ENCODE measurements at regions not wholly inside any gene's neighbourhood (a gene's known extent, or its start where the extent isn't known, plus 50 kb on each side); places are given as distances from the start of the nearest gene placed in this dataset.

DNA sequence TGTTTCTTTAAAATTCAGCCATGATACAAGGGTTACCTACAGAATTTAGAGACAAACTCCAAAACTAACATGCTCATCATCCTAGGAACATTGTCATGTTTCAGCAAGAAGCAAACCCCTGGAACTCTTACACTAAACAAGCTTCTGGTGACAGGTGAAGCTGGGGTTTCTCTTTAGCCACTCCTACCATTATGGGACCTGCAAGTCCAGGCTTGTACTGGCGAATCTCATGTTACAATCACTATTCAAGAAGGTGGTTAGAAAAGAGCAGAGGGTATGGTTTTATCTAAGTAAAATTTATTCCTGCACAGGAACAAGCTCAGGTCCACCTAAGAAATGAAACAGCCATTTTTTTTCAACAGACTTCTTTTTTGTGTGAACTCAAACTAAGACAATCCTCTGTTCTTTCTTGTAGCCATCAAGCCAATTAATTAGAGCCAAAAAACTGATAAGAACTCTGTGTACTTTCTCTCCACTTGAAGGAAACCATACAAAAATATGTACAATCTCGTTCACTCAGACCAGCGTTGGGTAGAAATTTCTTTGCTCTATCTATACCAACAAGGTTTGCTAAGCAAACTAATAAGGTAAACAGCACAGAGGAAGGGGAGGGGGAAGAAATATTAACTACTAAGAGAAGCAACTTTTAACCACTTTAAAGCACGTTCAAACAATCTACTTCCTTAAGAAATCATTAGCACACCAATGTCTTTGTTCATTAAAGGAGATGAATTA lies 63.3 kb upstream of the NEDD4L start:
- Histone ChIP-seq H3K27me3 (ENCODE audit: control insufficient read depth in 2 of 2, insufficient read depth in 2 of 2, low read length in 2 of 2) (no peaks in the 10 kb centered on the region), H3K4me3 (replicated peaks in 1 of 3; ENCODE audit: low read depth in 2 of 3, low read length in 3 of 3) (no peak overlapping the region), H4K20me1 (ENCODE audit: insufficient read depth, low read length) (no peaks in the 10 kb centered on the region), H3K4me2 (replicated peaks; ENCODE audit: extremely low read depth, low read length, poor library complexity, severe bottlenecking) (no peak overlapping the region), H2AFZ (ENCODE audit: insufficient read depth, low read depth, low read length, poor library complexity, severe bottlenecking) (no peak overlapping the region), H3K27ac (ENCODE audit: low read depth in 1 of 2, low read length in 2 of 2) (no peak overlapping the region), H3K9ac (ENCODE audit: insufficient read depth, low read length, poor library complexity, severe bottlenecking) (no peak overlapping the region), H3K4me1 (ENCODE audit: control insufficient read depth in 1 of 2, insufficient read depth in 2 of 2, low read length in 2 of 2) (peaks cover 3 to 8% of the 10 kb centered on the region in 2 donors), H3K79me2 (ENCODE audit: insufficient read depth, low read length) (no peaks in the 10 kb centered on the region), H3K9me3 (replicated peaks in 1 of 2; ENCODE audit: control insufficient read depth in 1 of 2, insufficient read depth in 1 of 2, low read length in 2 of 2) (no peaks in the 10 kb centered on the region), H3K36me3 (replicated peaks in 1 of 2; ENCODE audit: control insufficient read depth in 1 of 2, insufficient read depth in 2 of 2, low read length in 2 of 2) (no peaks in the 10 kb centered on the region)
- no peak for DNase-seq
- H3K27me3 Mint-ChIP-seq (ENCODE audit: low read depth in 3 of 3), result peaks cover 0 to 3% (median 1%) of the 10 kb centered on the region in 3 donors
- WGBS (ENCODE audit: insufficient coverage), result no CpG with 5 or more reads among the region's 4 CpGs
- peaks cover 0 to 2% (median 0%) of the 10 kb centered on the region in 7 donors for H3K9me3 Mint-ChIP-seq
- H3K4me1 Mint-ChIP-seq, result peaks cover 6% of the 10 kb centered on the region
- intact Hi-C loops (cut with micrococcal nuclease), result no loop called here
- H3K4me3 Mint-ChIP-seq, result no peak overlapping the region
- no peaks in the 10 kb centered on the region for H3K36me3 Mint-ChIP-seq
- H3K27ac Mint-ChIP-seq, result no peak overlapping the region
- no peak for TF ChIP-seq CTCF (IDR thresholded peaks at IDR 0.05)

- Histone ChIP-seq H3K9ac (ENCODE audit: insufficient read depth, low read length, poor library complexity, severe bottlenecking) (no peak overlapping the region), H3K79me2 (ENCODE audit: insufficient read depth, low read length) (no peaks in the 10 kb centered on the region), H3K4me2 (replicated peaks; ENCODE audit: extremely low read depth, low read length, poor library complexity, severe bottlenecking) (peak overlapping the region; percentile 48), H2AFZ (ENCODE audit: insufficient read depth, low read depth, low read length, poor library complexity, severe bottlenecking) (no peak overlapping the region), H3K4me3 (replicated peaks in 1 of 3; ENCODE audit: low read depth in 2 of 3, low read length in 3 of 3) (peak overlapping the region in 1 of 3 experiments; percentile 33), H3K27me3 (ENCODE audit: control insufficient read depth in 2 of 2, insufficient read depth in 2 of 2, low read length in 2 of 2) (no peaks in the 10 kb centered on the region), H3K9me3 (replicated peaks in 1 of 2; ENCODE audit: control insufficient read depth in 1 of 2, insufficient read depth in 1 of 2, low read length in 2 of 2) (no peaks in the 10 kb centered on the region), H4K20me1 (ENCODE audit: insufficient read depth, low read length) (no peaks in the 10 kb centered on the region), H3K4me1 (ENCODE audit: control insufficient read depth in 1 of 2, insufficient read depth in 2 of 2, low read length in 2 of 2) (peaks cover 3 to 9% of the 10 kb centered on the region in 2 donors), H3K27ac (ENCODE audit: low read depth in 1 of 2, low read length in 2 of 2) (no peak overlapping the region), H3K36me3 (replicated peaks in 1 of 2; ENCODE audit: control insufficient read depth in 1 of 2, insufficient read depth in 2 of 2, low read length in 2 of 2) (no peaks in the 10 kb centered on the region)
- peaks cover 0 to 3% (median 0%) of the 10 kb centered on the region in 3 donors for H3K27me3 Mint-ChIP-seq (ENCODE audit: low read depth in 3 of 3)
- intact Hi-C loops (cut with micrococcal nuclease), result no loop called here
- H3K36me3 Mint-ChIP-seq, result no peaks in the 10 kb centered on the region
- no CpG with 5 or more reads among the region's 2 CpGs for WGBS (ENCODE audit: insufficient coverage)
- no peak for TF ChIP-seq CTCF (IDR thresholded peaks at IDR 0.05)
- H3K27ac Mint-ChIP-seq, result peak overlapping the region in 1 of 7 donors; percentile 1
- peak overlapping the region in 1 of 2 donors; percentile 41 for H3K4me3 Mint-ChIP-seq
- H3K4me1 Mint-ChIP-seq, result peaks cover 6% of the 10 kb centered on the region
- no peak for DNase-seq
- peaks cover 0 to under 1% (median 0%) of the 10 kb centered on the region in 7 donors for H3K9me3 Mint-ChIP-seq
Measured at GRCh38 chr18:57976230-57976773, 67.7 kb upstream of the NEDD4L start.
